ENCODE measurements at regions not wholly inside any gene's neighbourhood (a gene's known extent, or its start where the extent isn't known, plus 50 kb on each side); places are given as distances from the start of the nearest gene placed in this dataset.

DNA sequence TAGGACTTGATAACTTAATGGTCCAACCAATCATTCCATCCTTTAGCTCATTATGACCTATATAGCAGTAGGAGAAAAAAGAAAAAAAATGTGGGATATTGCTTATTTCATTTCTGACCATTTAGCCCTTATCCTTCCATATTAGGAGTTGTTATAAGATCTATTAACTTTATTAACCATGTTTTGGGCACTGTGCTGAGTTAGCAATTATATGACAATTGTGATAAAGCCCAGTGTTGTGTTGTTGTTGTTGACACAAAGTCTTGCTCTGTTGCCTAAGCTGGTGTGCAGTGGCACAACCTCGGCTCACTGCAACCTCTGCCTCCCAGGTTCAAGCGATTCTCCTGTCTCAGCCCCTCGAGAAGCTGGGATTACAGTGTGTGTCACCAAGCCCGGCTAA is 569.7 kb upstream of the FOXG1 start:
- TF ChIP-seq FOXK2 (IDR thresholded peaks at IDR 0.05) (no peak), SUZ12 (IDR thresholded peaks at IDR 0.05) (no peak), ELF4 (IDR thresholded peaks at IDR 0.05) (no peak), ZNF384 (IDR thresholded peaks at IDR 0.05) (no peak), BHLHE40 (IDR thresholded peaks at IDR 0.05; ENCODE audit: borderline replicate concordance) (no peak), HDGF (IDR thresholded peaks at IDR 0.05; ENCODE audit: borderline replicate concordance) (no peak), FOXM1 (IDR thresholded peaks at IDR 0.05; ENCODE audit: borderline replicate concordance) (no peak), LEF1 (IDR thresholded peaks at IDR 0.05; ENCODE audit: borderline replicate concordance) (no peak), TARDBP (IDR thresholded peaks at IDR 0.05) (no peak)

Measured in HEK293T (cell line).